GM19455 (cell line): ENCODE measurements at regions not wholly inside any gene's neighbourhood (a gene's known extent, or its start where the extent isn't known, plus 50 kb on each side); places are given as distances from the start of the nearest gene placed in this dataset.
"Not testable (repeated sequence)": the region's sequence is repeated elsewhere in the genome, so short reads cannot be mapped to it uniquely, and the experiment has no call there.

ENCODE experiments used
- ATAC-seq: cut with Tn5 transposase; IDR thresholded peaks from one replicate; pipeline ENCODE4 v1.9.1; 2021; ENCODE audit not compliant: unreplicated experiment

DNA sequence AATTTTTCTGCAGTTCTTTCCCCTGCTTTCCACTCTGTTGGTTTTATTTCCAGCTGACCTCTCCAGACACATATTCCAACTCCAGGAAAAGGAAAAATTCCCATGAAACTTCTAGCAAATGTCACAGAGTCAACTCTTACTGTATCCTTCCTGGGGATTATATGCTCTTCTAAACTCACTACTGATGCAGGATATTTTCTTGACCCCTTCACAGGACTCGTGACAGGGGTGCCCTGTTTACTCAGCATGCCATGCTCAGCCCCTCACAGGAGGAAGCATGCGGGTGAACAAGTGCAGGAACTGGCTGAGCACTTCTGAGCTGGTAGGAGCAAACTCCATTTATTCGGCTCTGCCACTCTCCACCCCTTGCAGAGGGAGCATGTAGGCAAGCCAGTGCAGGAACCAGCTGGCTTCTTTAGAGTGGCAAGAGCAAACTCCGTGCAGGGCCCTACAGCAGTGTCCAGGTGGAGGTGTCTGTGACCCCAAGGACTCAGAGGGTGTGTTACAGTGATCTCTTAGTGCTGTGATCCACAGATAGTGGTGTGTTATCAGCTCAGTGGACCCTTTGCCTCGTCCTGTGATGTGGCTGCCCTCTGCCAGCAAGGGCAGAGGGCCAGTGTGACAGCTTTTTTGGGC is 413.6 kb upstream of the GRM7 start:
- ATAC-seq: no peak

DNA sequence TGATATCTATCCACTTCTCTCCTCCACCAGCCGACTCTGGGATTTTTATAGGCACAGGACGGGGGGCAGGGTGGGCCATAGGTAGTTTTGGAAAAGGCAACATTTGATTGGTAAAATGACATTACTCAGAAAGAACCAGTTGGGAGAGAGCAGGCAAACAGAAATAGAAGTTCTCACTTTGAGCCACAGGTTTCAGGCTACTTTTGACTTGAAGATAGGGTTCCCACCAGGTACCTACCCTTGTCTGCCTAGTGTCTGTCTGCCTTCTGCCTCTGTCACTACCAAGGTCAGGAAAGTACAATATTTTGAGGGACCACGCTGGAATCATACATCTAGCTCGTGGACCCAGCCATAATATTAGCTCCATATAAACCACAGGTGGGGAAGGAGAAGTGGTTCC is 412.9 kb upstream of the GRM7 start:
- ATAC-seq: no peak

DNA sequence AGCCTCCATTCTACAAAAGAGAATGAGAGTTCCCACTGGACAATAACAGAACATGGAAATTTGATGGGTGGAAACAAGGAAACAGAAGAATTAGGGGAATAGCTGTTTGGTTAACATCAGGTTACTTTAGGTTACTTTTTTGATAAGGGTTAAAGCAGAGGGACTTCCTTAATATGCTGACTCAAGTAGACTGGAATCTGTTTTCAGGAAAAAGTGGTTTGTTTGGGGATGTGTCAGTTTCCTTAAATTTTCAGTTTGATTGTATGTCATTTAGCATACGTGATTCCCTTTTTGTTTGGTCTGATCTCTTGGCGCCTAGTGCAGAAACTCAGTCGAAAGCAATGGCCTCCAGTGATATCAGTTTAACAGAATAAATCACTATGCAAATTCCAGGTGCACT is 411.8 kb upstream of the GRM7 start:
- no peak for ATAC-seq

DNA sequence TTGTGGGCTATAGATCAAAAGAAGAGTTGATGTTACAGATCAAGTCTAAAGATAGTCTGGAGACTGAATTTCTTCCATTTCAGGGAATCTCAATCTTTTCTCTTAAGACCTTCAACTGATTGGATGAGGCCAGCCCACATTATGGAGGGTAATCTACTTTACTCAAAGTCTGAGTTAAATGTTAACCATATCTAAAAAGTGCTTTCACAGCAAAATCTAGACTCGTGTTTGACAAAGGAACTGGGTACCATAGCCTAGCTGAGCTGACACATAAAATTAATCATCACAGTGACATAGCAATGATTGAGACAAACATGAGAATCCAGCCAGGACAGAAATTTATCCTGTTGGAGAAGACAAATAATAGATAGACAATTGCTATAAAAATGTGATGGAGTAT is 407.9 kb upstream of the GRM7 start:
- no peak for ATAC-seq

DNA sequence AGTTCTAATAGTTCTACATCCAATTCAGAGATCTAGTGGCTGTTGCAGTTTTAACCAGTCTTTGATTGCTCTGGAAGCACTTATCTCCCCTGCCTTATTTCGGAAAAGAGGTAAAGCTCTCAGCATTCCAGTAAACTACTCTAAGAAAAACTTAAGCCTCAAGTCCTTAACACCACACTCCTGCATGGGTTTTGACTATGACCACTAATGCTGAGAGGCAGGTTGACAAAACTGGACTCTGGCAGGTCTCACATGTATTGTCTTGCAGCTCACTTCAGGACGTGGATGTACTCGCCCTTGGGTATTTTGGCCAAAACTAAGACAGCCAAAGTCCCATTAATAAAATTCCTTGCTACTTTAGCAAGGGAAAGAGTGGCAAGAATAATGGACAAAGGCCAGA is 405.9 kb upstream of the GRM7 start:
- no peak for ATAC-seq

DNA sequence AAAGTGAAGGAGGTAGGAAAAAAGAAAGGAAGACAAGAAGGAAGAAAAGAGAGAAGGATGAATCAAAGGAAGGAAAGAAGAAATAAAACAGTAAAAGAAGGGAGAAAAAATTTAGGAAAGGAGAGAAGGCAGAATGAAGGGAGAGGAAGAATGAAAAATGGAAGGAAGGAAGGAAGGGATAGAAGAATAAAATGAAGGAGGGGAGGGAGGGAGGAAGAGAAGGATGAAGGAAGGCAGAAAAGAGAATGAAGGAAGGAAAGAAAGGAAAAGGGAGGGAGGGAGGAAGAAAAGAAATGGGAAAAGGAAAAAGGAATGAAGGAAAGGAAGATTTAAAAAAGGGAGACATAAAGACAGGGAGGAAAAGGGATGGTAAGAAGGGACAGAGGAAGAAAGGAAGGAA is 393.7 kb upstream of the GRM7 start:
- no peak for ATAC-seq

DNA sequence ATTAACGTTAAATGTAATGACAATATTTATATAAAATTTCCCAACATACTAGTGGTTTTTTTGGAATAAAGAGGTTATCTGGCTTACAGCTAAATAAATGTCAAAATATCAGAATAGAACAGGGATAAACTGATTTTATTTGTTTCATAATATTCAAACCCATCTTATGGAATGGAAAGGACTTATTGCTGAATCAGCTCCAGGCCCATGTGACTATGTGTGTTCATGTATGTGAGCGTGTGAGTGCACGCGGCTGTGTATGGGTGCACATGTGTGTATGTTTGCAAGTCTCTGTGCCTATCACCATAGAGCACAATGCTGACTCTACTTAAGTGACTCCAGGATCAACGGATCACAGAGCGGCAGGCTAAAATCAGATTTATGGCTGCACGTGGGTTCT is 392.3 kb upstream of the GRM7 start:
- ATAC-seq: no peak

DNA sequence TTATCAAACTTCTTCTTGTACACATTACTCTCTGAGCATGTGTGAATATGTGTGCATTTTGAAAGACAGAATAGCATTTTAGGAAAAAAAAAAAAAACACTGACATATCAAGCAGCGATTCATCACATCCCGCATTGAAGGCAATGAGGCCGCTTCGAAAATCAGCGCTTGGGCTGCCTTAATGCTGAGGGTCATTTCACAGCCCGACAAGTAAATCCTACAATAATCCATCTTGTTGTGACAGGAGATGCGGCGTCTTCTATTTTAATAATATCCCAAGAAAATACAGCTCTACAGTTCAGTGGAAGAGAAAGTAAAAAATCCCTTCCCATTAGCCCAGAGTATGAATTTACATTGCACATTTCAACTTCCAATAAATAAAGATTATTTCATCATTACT is 389.2 kb upstream of the GRM7 start:
- no peak for ATAC-seq

DNA sequence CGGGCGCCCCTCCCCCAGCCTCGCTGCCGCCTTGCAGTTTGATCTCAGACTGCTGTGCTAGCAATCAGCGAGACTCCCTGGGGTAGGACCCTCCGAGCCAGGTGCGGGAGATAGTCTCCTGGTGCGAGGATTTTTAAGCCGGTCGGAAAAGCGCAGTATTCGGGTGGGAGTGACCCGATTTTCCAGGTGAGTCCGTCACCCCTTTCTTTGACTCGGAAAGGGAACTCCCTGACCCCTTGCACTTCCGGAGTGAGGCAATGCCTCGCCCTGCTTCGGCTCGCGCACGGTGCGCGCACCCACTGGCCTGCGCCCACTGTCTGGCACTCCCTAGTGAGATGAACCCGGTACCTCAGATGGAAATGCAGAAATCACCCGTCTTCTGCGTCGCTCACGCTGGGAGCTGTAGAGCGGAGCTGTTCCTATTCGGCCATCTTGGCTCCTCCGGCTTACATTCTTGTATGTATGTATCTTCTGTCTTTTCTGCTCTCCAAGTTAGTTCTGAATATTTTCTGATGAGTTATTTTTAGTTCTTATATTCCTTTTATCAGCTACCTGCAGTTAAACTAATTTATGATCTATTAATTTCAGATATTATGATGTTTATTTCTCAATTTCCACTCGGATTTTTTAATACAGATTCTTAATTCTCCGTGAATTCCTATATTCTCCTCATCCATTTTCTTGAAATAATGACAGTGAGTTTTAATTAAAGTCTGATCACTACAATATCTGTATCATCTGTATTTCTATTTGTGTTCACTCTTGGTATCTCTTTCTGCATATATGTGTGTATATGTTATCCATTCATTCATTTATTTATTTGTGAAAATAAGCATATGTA is 370.2 kb upstream of the GRM7 start:
- ATAC-seq: not testable (repeated sequence)

DNA sequence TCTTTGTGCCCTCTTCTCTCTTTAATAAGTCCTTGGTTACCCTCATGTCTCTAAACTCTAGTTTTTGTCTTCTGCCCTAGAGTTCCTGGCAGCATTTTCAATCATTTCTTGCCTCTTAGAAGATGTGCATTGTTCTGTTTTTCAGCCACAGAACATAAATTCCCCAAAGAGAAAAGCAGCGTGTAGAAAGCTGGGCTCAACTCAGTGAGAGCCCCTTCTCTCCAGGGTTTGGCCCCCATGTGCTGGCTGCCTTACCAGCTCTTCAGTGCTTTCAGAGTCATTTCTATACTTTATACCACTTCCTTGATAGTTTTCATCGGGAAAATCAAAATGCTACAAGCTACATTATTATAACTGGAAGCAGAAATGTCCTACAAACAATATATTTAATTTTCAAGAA is 369.1 kb upstream of the GRM7 start:
- no peak for ATAC-seq

DNA sequence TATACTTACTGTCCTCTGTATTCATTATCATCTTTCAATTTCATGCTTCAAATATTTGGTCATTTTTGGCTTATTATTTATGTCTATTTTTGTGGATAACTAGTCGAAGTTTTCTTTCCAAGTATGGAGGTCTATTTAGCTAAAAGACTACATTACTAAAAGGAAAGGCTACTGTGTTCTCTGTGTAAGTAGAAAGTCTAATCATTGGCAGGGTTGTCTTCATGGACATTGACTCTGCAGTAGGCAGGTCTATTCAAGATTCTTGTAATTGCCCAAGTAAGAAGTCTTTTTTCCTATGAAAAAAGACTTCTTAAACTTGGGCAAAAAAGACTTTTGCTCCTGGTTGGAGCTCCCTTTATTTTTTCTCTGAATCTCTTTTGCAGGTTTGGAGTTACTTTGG is 368.6 kb upstream of the GRM7 start:
- no peak for ATAC-seq

DNA sequence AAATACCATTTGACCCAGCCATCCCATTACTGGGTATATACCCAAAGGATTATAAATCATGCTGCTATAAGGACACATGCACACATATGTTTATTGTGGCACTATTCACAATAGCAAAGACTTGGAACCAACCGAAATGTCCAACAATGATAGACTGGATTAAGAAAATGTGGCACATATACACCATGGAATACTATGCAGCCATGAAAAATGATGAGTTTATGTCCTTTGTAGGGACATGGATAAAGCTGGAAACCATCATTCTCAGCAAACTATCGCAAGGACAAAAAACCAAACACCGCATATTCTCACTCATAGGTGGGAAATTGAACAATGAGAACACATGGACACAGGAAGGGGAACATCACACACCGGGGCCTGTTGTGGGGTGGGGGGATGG is 362.0 kb upstream of the GRM7 start:
- not testable (repeated sequence) for ATAC-seq

DNA sequence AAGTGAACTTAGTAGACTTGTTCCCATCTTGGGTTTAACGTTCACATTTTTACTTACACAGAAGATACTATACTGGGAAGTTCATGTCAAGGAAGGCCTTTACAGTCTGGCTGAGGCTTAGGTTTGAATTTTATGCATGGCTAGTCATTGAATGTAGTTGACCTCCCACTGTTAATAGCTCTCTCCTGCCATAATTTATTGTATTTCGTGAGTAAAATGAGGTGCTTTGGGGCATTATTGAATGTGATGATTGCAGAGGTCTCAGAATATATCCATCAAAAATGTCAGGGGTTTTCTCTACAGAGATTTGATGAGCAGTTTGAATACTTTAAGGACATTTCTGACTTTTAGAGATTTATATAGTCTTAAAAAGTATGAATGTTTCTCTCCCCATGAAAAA is 356.6 kb upstream of the GRM7 start:
- no peak for ATAC-seq

DNA sequence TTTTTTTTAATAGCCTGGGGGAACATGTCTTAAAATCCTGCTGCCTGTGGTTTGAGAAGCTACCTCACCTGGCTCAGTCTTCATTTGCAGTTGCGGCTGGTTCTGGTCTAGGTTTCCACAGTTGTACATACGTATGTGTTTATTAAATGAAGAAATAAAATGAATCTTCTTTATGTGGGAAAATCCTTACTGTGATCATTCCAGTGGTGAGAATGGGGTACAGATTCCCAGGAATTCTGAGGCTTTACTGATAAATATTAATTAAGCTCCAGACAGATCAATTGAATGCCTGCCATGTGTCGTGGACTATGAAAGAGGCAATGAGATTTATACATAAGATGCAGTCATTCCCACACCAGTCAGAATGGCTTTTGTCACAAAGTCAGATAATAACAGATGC is 356.1 kb upstream of the GRM7 start:
- ATAC-seq: no peak

DNA sequence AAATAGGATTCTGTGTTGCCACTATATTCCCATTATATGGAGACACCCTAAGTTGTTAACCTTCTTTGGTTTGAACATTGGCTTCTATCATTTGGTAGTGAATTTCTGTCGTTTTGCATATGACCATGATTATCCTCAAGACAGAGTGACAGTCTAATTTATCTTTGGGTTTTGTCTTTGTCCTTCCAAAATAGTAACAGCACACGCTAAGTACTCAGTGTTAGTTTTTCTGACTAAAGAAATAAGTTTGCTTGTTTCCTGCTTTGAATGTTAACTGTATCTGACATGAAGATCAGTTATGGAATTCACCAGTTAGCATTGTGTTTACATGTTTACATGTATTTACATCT is 352.5 kb upstream of the GRM7 start:
- ATAC-seq: no peak

DNA sequence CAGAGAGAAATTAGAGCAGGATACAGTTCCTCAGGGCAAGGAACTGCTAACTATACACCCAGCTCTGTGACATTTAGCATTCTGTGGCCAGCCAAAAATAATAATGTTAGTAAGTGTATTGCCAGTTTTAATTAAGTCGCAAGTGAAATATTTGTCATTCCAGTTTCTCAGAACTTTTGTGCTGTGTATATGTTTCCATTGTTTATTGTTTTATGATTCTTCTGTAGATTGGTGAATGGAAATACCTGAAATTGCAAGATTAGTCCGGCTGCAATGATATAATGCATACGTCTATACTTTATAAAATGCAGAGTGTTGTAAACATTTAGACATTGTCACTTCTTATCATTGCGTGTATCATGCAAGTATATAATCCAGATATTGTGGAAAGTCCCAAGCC is 351.3 kb upstream of the GRM7 start:
- ATAC-seq: no peak

DNA sequence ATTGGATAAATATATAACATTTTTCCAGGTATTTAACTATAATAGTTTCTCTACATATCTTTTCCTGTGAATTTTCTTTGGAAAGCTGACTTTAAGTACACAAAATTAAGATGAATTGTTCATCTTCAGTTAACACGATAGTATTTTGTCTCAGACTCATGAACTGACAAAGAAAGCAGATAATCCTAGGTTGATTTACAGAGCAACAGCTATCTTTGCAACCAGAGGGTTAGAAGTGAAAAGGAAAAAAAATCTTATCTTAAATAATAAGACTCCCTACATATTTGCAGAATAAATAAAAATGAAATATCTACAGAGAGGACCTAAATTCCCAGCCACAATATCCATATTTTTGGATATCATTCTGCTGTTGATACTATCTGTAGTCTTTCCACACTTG is 350.2 kb upstream of the GRM7 start:
- ATAC-seq: no peak

DNA sequence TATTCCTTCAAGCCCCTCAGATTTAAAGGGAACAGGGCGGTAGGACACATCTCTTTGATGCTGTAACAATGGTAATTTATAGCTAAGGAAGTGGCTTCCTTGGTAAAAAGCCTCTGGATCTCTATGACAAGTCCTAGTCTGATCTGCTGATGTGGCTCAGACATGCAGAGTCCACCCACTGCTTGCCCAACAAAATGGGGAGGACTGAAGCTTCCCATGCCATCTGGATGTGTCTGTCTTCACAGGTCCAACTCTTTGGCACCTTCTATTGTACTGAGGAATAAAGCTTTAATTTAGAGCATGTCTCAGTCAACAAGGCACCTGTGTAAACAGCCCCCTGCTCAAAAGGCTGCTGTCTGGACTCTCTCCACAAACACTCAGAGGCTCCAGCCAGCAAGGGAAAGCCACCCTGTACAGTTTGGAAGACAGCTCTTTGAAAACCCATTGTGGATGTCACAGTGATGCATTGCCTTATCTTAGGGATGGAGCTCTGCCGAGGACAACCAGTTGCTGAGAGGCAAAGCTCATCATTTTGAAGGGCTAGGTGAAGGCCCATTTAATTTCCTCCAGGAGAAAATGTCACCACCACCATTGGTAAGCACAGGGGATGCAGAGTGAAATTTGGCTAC is 348.6 kb upstream of the GRM7 start:
- no peak for ATAC-seq

DNA sequence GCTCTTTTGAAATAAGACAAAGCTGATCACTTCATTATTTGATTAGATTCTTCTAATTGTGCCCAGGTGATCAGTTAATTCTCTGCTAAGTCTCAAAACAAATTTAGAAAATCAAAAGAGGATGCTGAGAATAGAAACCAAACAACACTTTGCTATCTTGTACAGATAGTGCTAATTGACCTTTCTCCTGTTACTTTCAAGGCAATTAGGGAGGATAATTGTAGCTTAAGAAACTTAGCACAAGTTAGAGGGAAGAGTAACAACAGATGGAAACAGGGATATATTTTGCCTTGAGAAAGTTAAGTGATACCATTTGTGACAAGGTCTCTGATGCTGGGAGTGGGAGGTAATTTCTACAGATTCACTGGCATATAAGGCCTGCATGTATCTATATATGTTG is 344.8 kb upstream of the GRM7 start:
- no peak for ATAC-seq

DNA sequence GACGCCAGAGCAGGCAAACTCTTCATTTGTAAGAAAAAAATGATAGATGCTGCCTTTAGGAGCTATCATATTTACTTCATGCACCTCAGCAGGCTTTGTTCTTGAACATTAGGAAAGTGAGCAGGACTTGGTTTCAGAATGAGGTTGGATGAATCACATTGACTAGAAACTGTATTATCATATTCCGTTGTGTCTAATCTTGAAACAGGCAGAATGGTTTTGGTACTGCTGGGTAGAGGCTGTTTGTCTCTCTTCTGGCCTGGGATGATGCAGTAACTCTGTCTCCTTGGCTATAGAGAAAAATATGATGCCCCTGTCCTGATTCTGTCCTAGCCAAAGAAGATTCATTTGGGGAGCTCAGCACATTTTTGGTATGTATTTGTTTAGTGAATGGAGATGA is 344.2 kb upstream of the GRM7 start:
- no peak for ATAC-seq

DNA sequence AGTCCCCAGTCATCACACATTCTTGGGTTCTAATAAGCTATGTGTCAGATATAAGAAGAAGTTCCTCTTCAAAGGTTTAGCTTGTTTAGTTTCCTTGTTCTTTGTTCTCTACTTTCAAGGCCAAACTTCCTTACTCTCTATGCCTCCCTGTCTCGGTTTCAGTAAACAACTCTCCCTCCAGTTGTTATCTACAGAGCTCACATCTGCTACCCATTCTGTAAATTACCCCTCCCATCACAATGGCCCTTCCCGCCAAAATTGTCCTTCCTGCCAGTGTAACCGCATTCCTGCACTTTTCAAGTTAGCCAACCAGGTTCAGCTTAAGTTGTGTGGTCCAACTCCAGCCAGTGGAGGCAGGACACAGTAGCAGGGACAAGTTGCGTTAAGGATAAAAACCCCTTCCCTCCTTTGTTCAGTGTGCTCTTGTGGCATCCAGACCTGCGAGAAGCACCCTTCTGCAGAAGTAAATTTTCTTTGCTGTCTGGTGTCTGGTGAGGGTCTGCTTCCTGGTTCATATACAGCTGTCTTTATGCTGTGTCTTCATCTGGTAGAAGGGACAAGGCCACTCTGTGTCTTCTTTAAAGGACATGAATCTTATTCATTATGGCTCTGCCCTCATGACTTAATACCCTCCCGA is 342.1 kb upstream of the GRM7 start:
- no peak for ATAC-seq
